ENCODE measurements at regions not wholly inside any gene's neighbourhood (a gene's known extent, or its start where the extent isn't known, plus 50 kb on each side); places are given as distances from the start of the nearest gene placed in this dataset.
"Not testable (repeated sequence)": the region's sequence is repeated elsewhere in the genome, so short reads cannot be mapped to it uniquely, and the experiment has no call there.

DNA sequence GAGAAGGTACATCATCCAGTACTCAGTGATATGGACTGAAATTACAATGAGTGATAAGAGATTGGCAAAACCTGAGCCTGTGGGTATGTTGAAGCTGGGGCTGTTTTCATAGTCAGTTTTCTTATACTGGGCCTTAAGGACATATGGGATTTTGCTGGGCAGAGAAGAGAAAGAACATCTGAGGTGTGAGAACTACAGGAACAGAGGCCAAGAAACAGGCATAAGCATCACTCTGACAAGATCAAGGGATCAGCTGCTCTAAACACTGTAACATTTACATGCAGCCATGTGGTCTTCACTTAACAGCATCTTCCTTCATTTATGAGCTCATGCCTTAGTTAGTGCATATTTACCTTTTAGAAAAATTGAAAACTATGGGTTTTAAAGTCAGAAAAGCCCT is 220.0 kb downstream of the TRIM36 start:
- DNase-seq, result no peak

DNA sequence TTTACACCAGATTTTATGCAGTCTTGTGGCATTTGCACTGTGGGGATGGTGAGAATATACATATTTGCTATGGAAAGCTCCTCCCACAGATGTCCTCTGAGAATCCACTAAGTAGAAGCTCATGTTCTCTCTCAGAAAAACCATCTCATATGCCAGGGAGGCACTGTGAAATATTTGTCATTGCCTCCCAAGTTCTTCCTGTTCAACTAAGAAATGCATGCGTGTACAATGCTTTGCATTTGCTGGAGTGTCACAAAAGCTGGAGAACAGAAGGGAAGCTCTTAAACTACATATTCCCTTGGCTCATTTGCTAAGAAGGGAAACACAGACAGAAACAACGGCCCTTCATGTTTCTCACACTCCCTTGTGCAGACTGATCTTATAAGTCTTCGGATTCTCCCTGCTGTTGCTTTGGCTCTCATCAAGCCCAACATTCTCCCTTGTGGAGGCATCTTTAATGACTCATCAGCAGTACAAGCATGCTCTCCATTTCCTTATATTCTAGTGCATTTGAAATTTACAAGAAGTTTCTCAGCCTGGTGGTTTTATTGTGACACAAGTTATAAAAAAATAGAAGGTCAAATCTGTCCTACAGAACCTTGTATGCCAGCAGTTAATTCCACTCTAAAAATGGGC is 220.6 kb downstream of the TRIM36 start:
- DNase-seq, result no peak

GRCh38 chr5:114948363-114948762 is 221.3 kb downstream of the TRIM36 start:
- no peak for DNase-seq

DNA sequence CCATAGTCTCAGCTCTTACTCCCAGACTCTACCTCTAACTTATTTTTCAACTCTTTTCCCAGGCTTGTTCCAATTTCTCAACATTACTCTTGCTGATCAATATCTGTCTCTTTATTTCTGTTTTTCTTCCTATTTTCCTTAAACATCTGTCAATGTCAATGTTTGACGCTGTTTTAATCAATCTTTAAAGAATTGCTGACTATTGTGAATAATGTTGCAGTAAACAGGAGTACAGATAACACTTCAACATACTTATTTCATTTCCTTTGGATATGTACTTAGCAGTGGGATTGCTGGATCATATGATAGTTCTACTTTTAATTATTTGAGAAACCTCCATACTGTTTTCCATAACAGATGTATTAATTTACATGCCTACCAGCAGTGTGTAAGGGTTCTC is 229.0 kb downstream of the TRIM36 start:
- DNase-seq, result no peak

- DNase-seq, result no peak
These were observed 234.2 kb downstream of the TRIM36 start for GRCh38 chr5:114935490-114935889.

DNA sequence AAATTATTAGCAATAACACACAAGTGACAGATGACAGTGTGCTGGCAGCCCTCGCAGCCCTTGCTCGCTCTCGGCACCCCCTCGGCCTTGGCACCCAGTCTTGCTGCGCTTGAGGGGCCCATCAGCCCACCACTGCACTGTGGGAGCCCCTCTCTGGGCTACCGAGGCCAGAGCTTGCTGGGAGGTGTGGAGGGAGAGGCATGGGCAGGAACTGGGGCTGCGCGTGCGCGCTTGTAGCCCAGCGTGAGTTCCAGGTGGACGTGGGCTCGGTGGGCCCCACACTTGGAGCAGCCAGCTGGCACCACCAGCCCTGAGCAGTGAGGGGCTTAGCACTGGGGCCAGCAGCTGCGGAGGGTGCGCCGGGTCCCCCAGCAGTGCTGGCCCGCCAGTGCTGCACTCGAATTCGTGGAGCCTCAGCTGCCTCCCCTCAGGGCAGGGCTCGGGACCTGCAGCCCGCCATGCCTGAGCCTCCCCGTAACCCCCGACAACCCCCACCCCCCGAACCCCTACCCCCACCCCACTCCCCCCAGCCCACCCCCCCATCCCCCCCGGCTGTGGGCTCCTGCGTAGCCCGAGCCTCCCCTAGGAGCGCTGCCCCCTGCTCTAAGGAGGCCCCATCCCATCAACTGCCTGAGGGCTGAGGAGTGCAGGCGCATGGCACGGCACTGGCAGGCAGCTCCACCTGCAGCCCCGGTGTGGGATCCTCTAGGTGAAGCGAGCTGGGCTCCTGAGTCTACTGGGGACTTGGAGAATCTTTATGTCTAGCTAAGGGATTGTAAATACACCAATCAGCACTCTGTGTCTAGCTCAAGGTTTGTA is 240.9 kb downstream of the TRIM36 start:
- no peak for DNase-seq

GRCh38 chr5:114924769-114925168 is 244.9 kb downstream of the TRIM36 start:
- no peak for DNase-seq

DNA sequence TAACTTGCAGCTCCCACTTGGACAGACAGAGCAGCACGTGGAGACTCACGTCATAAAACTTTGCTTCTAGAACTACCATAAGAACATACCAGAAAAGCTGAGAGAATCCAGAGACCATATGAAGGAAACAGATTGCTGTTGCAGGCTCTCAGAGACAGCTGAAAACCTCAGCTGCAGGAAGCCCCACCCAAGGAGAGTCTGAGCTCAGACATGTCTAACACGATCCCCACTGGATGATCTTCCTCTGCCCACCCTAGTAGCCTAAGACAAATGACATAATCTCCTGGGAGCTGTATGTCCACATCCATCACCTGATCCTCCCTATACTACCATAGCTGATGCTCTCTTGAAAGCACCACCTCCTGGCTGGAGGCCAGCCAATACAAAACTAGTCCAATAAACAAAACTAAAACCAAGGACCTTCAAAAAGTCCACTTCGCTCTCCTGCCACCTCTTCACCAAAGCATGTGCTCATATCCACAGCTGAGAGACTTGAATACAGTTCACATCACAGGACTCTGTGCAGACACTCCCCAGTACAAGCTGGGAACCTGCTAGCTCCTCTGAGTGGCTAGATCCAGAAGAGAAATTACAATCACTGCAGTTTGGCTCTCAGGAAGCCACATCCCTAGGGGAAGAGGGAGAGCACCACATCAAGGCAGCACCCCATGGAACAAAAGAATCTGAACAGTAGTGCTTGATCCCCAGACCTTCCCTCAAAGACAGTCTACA is 257.4 kb downstream of the TRIM36 start:
- no peak for DNase-seq

- no peak for DNase-seq
These were observed 259.0 kb downstream of the TRIM36 start for GRCh38 chr5:114910727-114911126.

GRCh38 chr5:114909424-114909823 is 260.3 kb downstream of the TRIM36 start:
- DNase-seq, result no peak

DNA sequence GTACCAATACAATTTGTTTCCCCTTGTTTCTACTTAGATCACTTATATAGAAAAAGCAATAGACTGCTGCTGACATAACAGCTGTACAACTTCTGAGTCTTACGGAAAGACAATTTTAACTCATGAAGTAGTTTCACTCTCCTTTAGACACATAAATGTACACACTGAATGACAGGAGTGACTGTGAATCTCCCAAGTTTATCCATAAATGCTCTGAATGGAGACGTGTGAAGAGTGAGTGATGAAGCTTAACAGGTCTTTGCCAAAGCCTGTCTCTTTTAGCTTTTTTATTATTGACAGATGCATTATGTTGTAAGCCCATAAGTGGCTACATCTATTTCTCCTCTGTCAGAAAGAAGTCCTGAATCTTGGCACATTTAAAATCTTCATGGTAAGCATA is 265.9 kb downstream of the TRIM36 start:
- no peak for DNase-seq

DNA sequence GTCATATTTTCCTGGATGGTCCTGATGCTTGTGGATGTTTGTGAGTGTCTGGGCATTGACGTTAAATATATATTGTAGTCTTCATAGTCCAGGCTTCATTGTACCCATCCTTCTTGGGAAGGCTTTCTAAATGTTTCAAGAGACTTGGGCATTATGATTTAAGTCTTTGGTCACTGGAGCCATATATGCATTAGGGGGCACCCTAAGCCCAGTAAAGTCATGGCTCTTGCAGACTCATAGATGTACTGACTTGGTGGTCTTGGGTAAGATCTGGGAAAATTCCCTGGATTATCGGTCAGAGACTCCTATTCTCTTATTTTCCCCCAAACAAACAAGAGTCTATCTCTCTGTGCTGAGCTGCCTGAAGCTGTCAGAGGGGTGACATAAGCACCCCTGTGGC is 271.1 kb downstream of the TRIM36 start:
- DNase-seq, result no peak

DNA sequence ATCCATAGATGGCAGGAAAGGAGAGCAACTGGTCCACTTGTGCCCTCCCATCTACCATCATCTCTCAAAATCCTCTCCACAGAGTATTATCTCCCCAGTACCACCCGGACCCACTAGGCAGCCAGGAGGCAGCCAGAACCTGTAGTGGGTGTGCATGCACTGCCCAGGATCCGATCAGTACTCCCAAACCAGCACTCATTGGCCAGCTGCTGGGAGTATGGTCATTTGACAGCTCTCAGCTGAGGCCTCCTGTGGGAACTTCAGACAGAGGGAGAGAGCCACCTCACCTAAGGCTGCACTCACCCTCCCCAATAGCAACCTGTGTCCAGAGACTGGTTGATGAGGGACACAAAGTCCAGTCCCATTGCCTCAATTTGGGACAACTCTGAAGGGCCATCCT is 286.0 kb downstream of the TRIM36 start:
- no peak for DNase-seq

- DNase-seq, result no peak
These were observed 310.3 kb downstream of the TRIM36 start for GRCh38 chr5:114859438-114859735.

DNA sequence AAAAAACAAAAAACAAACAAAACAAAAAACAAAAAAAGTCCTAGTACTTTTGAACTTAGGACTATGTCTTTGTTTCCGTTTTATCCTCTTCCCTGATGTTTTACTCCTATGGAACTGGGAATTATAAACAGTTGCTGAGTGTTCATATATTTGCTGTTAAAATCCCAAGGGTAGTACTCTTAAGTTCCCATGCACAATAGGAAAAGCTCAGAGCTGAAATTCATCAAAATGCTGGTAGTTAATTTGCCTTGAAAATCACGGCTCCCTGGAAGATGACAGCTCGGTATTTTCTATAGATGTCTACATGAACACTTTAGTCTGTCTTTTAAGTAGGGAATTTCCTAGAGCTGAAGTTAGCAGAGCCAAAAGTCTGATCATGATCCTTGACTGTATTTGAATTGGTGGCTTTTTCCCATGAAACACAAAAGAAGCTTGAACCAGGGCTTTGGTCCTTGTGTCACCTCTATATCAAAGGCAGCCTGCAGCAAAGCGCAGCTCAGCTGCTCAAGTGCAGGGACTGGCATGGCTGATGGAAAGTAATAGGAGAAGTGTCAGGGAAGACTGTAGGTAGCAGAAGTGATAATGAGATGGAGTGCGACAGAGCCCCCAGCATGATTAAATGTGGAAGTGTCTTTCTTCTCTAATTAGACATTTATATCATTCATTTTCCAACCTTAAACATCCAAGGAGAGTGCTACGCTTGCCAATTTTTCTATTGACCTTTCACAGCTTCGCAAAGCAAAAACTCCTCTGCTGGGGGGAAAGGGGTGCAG is 310.9 kb downstream of the TRIM36 start:
- no peak for DNase-seq

- DNase-seq, result no peak
These were observed 311.7 kb downstream of the TRIM36 start for GRCh38 chr5:114857941-114858551.

DNA sequence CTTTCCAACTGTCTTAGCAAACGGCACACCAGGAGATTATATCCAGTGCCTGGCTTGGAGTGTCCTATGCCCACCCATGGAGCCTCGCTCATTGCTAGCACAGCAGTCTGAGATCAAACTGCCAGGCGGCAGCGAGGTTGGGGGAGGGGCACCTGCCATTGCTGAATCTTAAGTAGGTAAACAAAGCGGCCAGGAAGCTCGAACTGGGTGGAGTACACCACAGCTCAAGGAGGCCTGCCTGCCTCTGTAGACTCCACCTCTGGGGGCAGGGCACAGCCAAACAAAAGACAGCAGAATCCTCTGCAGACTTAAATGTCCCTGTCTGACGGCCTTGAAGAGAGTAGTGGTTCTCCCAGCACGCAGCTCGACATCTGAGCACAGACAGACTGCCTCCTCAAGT is 325.0 kb downstream of the TRIM36 start:
- not testable (repeated sequence) for DNase-seq

GRCh38 chr5:114839360-114839759 is 330.3 kb downstream of the TRIM36 start:
- DNase-seq, result no peak

- no peak for DNase-seq
These were observed 330.8 kb downstream of the TRIM36 start for GRCh38 chr5:114838937-114839336.

GRCh38 chr5:114830114-114830513 is 339.6 kb downstream of the TRIM36 start:
- no peak for DNase-seq

DNA sequence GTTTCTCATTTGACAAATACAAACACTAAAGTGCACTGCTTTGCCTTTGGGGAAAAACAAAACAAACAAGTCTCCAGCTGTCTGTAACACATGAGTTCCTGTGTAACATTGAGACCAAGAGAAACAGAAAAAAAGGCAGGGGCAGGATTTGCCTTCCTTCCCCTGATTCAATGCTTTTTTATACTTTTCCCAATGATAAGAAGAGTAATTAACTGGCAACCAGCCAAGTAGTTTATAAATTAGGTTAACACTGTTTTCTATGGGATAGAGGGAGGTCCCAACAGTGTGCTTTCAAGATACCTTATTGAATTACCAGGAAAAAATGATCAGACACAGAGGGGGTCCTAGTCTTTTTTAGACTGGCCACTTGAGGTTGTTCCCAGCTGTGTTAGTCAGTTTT is 346.8 kb downstream of the TRIM36 start:
- no peak for DNase-seq

- DNase-seq, result no peak
These were observed 347.3 kb downstream of the TRIM36 start for GRCh38 chr5:114822436-114822835.

- no peak for DNase-seq
These were observed 379.3 kb downstream of the TRIM36 start for GRCh38 chr5:114790403-114790792.

All from CD4-positive, alpha-beta T cell treated with Interleukin-12 subunit alpha and Interleukin-12 subunit beta, for 1 hour (primary cell).